GM23338 (cell line): ENCODE measurements at regions not wholly inside any gene's neighbourhood (a gene's known extent, or its start where the extent isn't known, plus 50 kb on each side); places are given as distances from the start of the nearest gene placed in this dataset.
A peak's percentile ranks its signal among the peaks of the same experiment; 100 is the strongest.

Experiments used
- ATAC-seq: fragments of 200-7000 bp; cut with Tn5 transposase; 3 replicates; pipeline ENCODE4 v1.9.1; 2020
- DNase-seq: peaks from one replicate; pipeline ENCODE4 v3.0.0-alpha.2; 2015; ENCODE audit warnings: low spot score
- H2AFZ ChIP-seq: fragments of 200-600 bp; sonication (generic); 2 replicates; pipeline ENCODE4 v1.8.0; 2016; ENCODE audit warnings: antibody characterized with exemption, mild to moderate bottlenecking, moderate library complexity
- H3F3A ChIP-seq: fragments of 200-600 bp; sonication (generic); replicated peaks from 2 replicates; pipeline ENCODE4 v1.8.0; 2017; ENCODE audit warnings: antibody characterized with exemption, mixed run types, low read depth
- H3K27ac ChIP-seq: fragments of 200-600 bp; sonication (generic); 2 replicates; pipeline ENCODE4 v1.6.1; 2016; ENCODE audit warnings: low read depth
- H3K27me3 ChIP-seq: fragments of 200-600 bp; sonication (generic); 2 replicates; pipeline ENCODE4 v1.8.0; 2016; ENCODE audit warnings: mild to moderate bottlenecking, mixed run types, moderate library complexity; ENCODE audit not compliant: insufficient read depth
- H3K36me3 ChIP-seq: fragments of 200-600 bp; sonication (generic); 2 replicates; pipeline ENCODE4 v1.8.0; 2016; ENCODE audit warnings: mild to moderate bottlenecking; ENCODE audit not compliant: insufficient read depth
- H3K4me1 ChIP-seq: fragments of 200-600 bp; sonication (generic); 2 replicates; pipeline ENCODE4 v1.8.0; 2016; ENCODE audit warnings: mild to moderate bottlenecking, moderate library complexity; ENCODE audit not compliant: insufficient read depth
- H3K4me2 ChIP-seq: fragments of 200-600 bp; sonication (generic); 2 replicates; pipeline ENCODE4 v1.7.1; 2017; ENCODE audit warnings: mixed run types
- H3K4me3 ChIP-seq: fragments of 200-600 bp; sonication (generic); 2 replicates; pipeline ENCODE4 v1.6.1; 2016; ENCODE audit warnings: mixed run types
- H3K79me2 ChIP-seq: fragments of 200-600 bp; sonication (generic); replicated peaks from 2 replicates; pipeline ENCODE4 v1.8.0; 2017; ENCODE audit warnings: mild to moderate bottlenecking; ENCODE audit not compliant: insufficient read depth
- H3K9me2 ChIP-seq: fragments of 200-600 bp; sonication (generic); 2 replicates; pipeline ENCODE4 v1.8.0; 2017; ENCODE audit not compliant: insufficient read depth
- H4K20me1 ChIP-seq: fragments of 200-600 bp; sonication (generic); replicated peaks from 2 replicates; pipeline ENCODE4 v1.8.0; 2017; ENCODE audit warnings: mild to moderate bottlenecking; ENCODE audit not compliant: insufficient read depth
- H3K27ac Mint-ChIP-seq: 2 replicates; pipeline ENCODE4 v1.8.0; 2020; ENCODE audit warnings: inconsistent platforms, mild to moderate bottlenecking, moderate library complexity, mixed read lengths
- H3K27me3 Mint-ChIP-seq: 3 replicates; pipeline ENCODE4 v1.8.0; 2022; ENCODE audit warnings: low read depth, mild to moderate bottlenecking, moderate library complexity, mixed read lengths, inconsistent platforms; ENCODE audit not compliant: insufficient read depth, poor library complexity
- H3K36me3 Mint-ChIP-seq: 3 replicates; pipeline ENCODE4 v1.8.0; 2021; ENCODE audit warnings: low read depth, mild to moderate bottlenecking, inconsistent platforms, moderate library complexity, mixed read lengths
- H3K4me1 Mint-ChIP-seq: 3 replicates; pipeline ENCODE4 v1.8.0; 2020; ENCODE audit warnings: mild to moderate bottlenecking, inconsistent platforms, mixed read lengths
- H3K4me3 Mint-ChIP-seq: 3 replicates; pipeline ENCODE4 v1.8.0; 2021; ENCODE audit warnings: moderate library complexity, mild to moderate bottlenecking, inconsistent platforms, mixed read lengths
- H3K9me3 Mint-ChIP-seq: 3 replicates; pipeline ENCODE4 v1.8.0; 2020; ENCODE audit warnings: moderate library complexity, mild to moderate bottlenecking, inconsistent platforms, mixed read lengths
- CREB1 ChIP-seq: fragments of 250-450 bp; sonication (Bioruptor Pico); IDR thresholded peaks from 2 replicates; pipeline ENCODE4 v1.5.0; 2020; ENCODE audit warnings: low read depth, mild to moderate bottlenecking, moderate library complexity
- CTCF ChIP-seq, 2 experiments: fragments of 200-600 bp in 1 of 2; sonication (generic) in 1 of 2; conservative IDR thresholded peaks; 2 replicates each; pipeline versions ENCODE4 v1.5.1 to v1.6.1; 2016 to 2017; ENCODE audit warnings: antibody characterized with exemption in 2 of 2, low read depth in 2 of 2, mild to moderate bottlenecking in 2 of 2, moderate library complexity in 1 of 2
- ETS1 ChIP-seq: IDR thresholded peaks from 2 replicates; pipeline ENCODE4 v1.6.1; 2016; ENCODE audit warnings: antibody characterized with exemption
- EZH2 ChIP-seq: fragments of 200-600 bp; sonication (generic); IDR thresholded peaks from one replicate; pipeline ENCODE4 v1.8.0; 2017; ENCODE audit warnings: antibody characterized with exemption, mild to moderate bottlenecking, low read depth; ENCODE audit not compliant: unreplicated experiment
- EZH2phosphoT487 ChIP-seq: fragments of 200-600 bp; sonication (generic); IDR thresholded peaks from one replicate; pipeline ENCODE4 v1.8.1; 2018; ENCODE audit warnings: antibody characterized with exemption; ENCODE audit not compliant: unreplicated experiment
- JUNB ChIP-seq: IDR thresholded peaks from one replicate; pipeline ENCODE4 v1.6.1; 2016; ENCODE audit warnings: antibody characterized with exemption; ENCODE audit not compliant: unreplicated experiment
- POLR2AphosphoS5 ChIP-seq: IDR thresholded peaks from 2 replicates; pipeline ENCODE4 v1.6.1; 2016; ENCODE audit warnings: antibody characterized with exemption, low read depth
- REST ChIP-seq: IDR thresholded peaks from one replicate; pipeline ENCODE4 v1.6.1; 2018; ENCODE audit warnings: antibody characterized with exemption; ENCODE audit not compliant: unreplicated experiment
- STAT1 ChIP-seq: IDR thresholded peaks from one replicate; pipeline ENCODE4 v1.6.1; 2016; ENCODE audit warnings: antibody characterized with exemption; ENCODE audit not compliant: unreplicated experiment
- ZNF114 ChIP-seq: fragments of 250-450 bp; sonication (Bioruptor Pico); IDR thresholded peaks from 2 replicates; pipeline ENCODE4 v1.5.0; 2020; ENCODE audit warnings: mild to moderate bottlenecking, moderate library complexity
- ZNF331 ChIP-seq: fragments of 250-450 bp; sonication (Bioruptor Pico); IDR thresholded peaks from 2 replicates; pipeline ENCODE4 v1.5.0; 2020; ENCODE audit warnings: low read depth, mild to moderate bottlenecking, moderate library complexity

- Histone ChIP-seq H3K27me3 (no peaks in the 10 kb centered on the region), H3K4me1 (no peaks in the 10 kb centered on the region), H3K4me2 (no peak overlapping the region), H3K4me3 (no peak overlapping the region), H2AFZ (peak overlapping the region; percentile 47), H3K9me2 (no peaks in the 10 kb centered on the region), H3K36me3 (no peaks in the 10 kb centered on the region), H4K20me1 (no peaks in the 10 kb centered on the region), H3K27ac (no peak overlapping the region), H3K79me2 (no peaks in the 10 kb centered on the region), H3F3A (no peaks in the 10 kb centered on the region)
- DNase-seq: peak; percentile 2
- no peak overlapping the region for H3K27ac Mint-ChIP-seq
- TF ChIP-seq JUNB (no peak), CREB1 (no peak), CTCF (conservative IDR thresholded peaks at IDR 0.05; ENCODE audit: low read depth in 2 of 2) (peak; percentile 12 to 44; a peak in 2 of 4 replicates), ZNF331 (CRISPR knock-in tag) (no peak)
- H3K36me3 Mint-ChIP-seq: no peaks in the 10 kb centered on the region
- H3K4me1 Mint-ChIP-seq: no peaks in the 10 kb centered on the region
- H3K9me3 Mint-ChIP-seq: peaks cover 9% of the 10 kb centered on the region; the same call in 2 of the 3 replicates
- H3K4me3 Mint-ChIP-seq: no peak overlapping the region
- ATAC-seq: 0 out of 3 replicates have a peak, but pooled peaks have one; percentile 23
- no peaks in the 10 kb centered on the region for H3K27me3 Mint-ChIP-seq
These were observed 161.2 kb upstream of the FSTL4 start for GRCh38 chr5:133773247-133774202.

GRCh38 chr5:133769842-133770241, 157.5 kb upstream of the FSTL4 start:
- Histone ChIP-seq H3F3A (no peaks in the 10 kb centered on the region), H4K20me1 (no peaks in the 10 kb centered on the region), H3K4me1 (no peaks in the 10 kb centered on the region), H3K36me3 (no peaks in the 10 kb centered on the region), H3K4me2 (no peak overlapping the region), H3K4me3 (no peak overlapping the region), H3K27me3 (no peaks in the 10 kb centered on the region), H3K9me2 (no peaks in the 10 kb centered on the region), H3K27ac (no peak overlapping the region), H3K79me2 (no peaks in the 10 kb centered on the region), H2AFZ (no peak overlapping the region)
- ATAC-seq: no peak
- Mint-ChIP-seq H3K27me3 (no peaks in the 10 kb centered on the region), H3K4me3 (no peak overlapping the region), H3K36me3 (no peaks in the 10 kb centered on the region), H3K27ac (no peak overlapping the region), H3K4me1 (no peaks in the 10 kb centered on the region), H3K9me3 (peaks cover 9% of the 10 kb centered on the region; the same call in 2 of the 3 replicates)
- no peak for DNase-seq
- TF ChIP-seq ETS1: no peak
- TF ChIP-seq STAT1: no peak
- TF ChIP-seq ZNF114 (CRISPR knock-in tag): no peak
- no peak for TF ChIP-seq JUNB
- TF ChIP-seq REST: no peak
- no peak for TF ChIP-seq EZH2
- no peak for TF ChIP-seq POLR2AphosphoS5
- TF ChIP-seq EZH2phosphoT487: no peak
- TF ChIP-seq CREB1: no peak
